SK-N-SH treated with all-trans-retinoic acid at 6 μM for 48 hours (cell line): ENCODE measurements at regions not wholly inside any gene's neighbourhood (a gene's known extent, or its start where the extent isn't known, plus 50 kb on each side); places are given as distances from the start of the nearest gene placed in this dataset.

Experiments
- CSRNP3 ChIP-seq: fragments of 250-450 bp; sonication (Bioruptor Pico); IDR thresholded peaks from 2 replicates; pipeline ENCODE4 v1.5.1; 2021; ENCODE audit warnings: mild to moderate bottlenecking, moderate library complexity
- OSR1 ChIP-seq: fragments of 250-450 bp; sonication (Bioruptor Pico); IDR thresholded peaks from 2 replicates; pipeline ENCODE4 v1.8.0; 2022; ENCODE audit warnings: moderate library complexity, mild to moderate bottlenecking, inconsistent platforms
- RARB ChIP-seq: fragments of 250-450 bp; sonication (Bioruptor Pico); IDR thresholded peaks from 2 replicates; pipeline ENCODE4 v1.8.0; 2021; ENCODE audit warnings: mild to moderate bottlenecking, moderate library complexity
- TCF4 ChIP-seq: fragments of 250-450 bp; sonication (Bioruptor Pico); IDR thresholded peaks from 2 replicates; pipeline ENCODE4 v1.8.0; 2021; ENCODE audit warnings: mild to moderate bottlenecking, moderate library complexity, borderline replicate concordance
- TOX ChIP-seq: fragments of 250-450 bp; sonication (Bioruptor Pico); IDR thresholded peaks from 2 replicates; pipeline ENCODE4 v1.8.0; 2021; ENCODE audit warnings: mild to moderate bottlenecking, moderate library complexity, borderline replicate concordance
- ZC3H10 ChIP-seq: fragments of 250-450 bp; sonication (Bioruptor Pico); IDR thresholded peaks from 2 replicates; pipeline ENCODE4 v1.5.1; 2021; ENCODE audit warnings: mild to moderate bottlenecking, moderate library complexity
- ZFP3 ChIP-seq: fragments of 250-450 bp; sonication (Bioruptor Pico); IDR thresholded peaks from 2 replicates; pipeline ENCODE4 v1.5.0; 2020; ENCODE audit warnings: mild to moderate bottlenecking, moderate library complexity
- ZFP30 ChIP-seq: fragments of 450-650 bp; formaldehyde crosslinking; IDR thresholded peaks from 2 replicates; pipeline ENCODE4 v1.5.0; 2022; ENCODE audit warnings: mild to moderate bottlenecking, moderate library complexity
- ZNF565 ChIP-seq: fragments of 450-650 bp; formaldehyde crosslinking; conservative IDR thresholded peaks from 2 replicates; pipeline ENCODE4 v1.5.0; 2020; ENCODE audit warnings: low read depth, mild to moderate bottlenecking, moderate library complexity
- ZNF70 ChIP-seq: fragments of 450-650 bp; formaldehyde crosslinking; IDR thresholded peaks from 2 replicates; pipeline ENCODE4 v1.5.0; 2020; ENCODE audit warnings: mild to moderate bottlenecking, moderate library complexity
- ZNF8 ChIP-seq: fragments of 450-650 bp; formaldehyde crosslinking; IDR thresholded peaks from 2 replicates; pipeline ENCODE4 v1.5.0; 2020; ENCODE audit warnings: mild to moderate bottlenecking, moderate library complexity
- TF ChIP-seq, protein P1 (sequence below): fragments of 250-450 bp; sonication (Bioruptor Pico); IDR thresholded peaks from 2 replicates; pipeline ENCODE4 v1.8.0; 2021; ENCODE audit warnings: low read depth, mild to moderate bottlenecking, moderate library complexity, borderline replicate concordance
- TF ChIP-seq, protein P2 (sequence below): fragments of 250-450 bp; sonication (Bioruptor Pico); IDR thresholded peaks from 2 replicates; pipeline ENCODE4 v1.8.0; 2020; ENCODE audit warnings: mild to moderate bottlenecking, moderate library complexity, borderline replicate concordance
- TF ChIP-seq, protein P3 (sequence below): fragments of 250-450 bp; sonication (Bioruptor Pico); IDR thresholded peaks from 2 replicates; pipeline ENCODE4 v1.5.1; 2020; ENCODE audit warnings: low read depth, mild to moderate bottlenecking, moderate library complexity

GRCh38 chr6:48021904-48022303, 89.1 kb downstream of the PTCHD4 start:
- TF ChIP-seq, protein P1, sequence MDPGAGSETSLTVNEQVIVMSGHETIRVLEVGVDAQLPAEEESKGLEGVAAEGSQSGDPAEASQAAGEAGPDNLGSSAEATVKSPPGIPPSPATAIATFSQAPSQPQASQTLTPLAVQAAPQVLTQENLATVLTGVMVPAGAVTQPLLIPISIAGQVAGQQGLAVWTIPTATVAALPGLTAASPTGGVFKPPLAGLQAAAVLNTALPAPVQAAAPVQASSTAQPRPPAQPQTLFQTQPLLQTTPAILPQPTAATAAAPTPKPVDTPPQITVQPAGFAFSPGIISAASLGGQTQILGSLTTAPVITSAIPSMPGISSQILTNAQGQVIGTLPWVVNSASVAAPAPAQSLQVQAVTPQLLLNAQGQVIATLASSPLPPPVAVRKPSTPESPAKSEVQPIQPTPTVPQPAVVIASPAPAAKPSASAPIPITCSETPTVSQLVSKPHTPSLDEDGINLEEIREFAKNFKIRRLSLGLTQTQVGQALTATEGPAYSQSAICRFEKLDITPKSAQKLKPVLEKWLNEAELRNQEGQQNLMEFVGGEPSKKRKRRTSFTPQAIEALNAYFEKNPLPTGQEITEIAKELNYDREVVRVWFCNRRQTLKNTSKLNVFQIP (CRISPR knock-in tag), result no peak
- TF ChIP-seq ZC3H10 (CRISPR knock-in tag) (no peak), RARB (CRISPR knock-in tag) (no peak), TCF4 (no peak), ZFP30 (CRISPR knock-in tag) (no peak), ZNF565 (CRISPR knock-in tag) (no peak), ZFP3 (CRISPR knock-in tag) (no peak), CSRNP3 (CRISPR knock-in tag) (no peak), ZNF8 (CRISPR knock-in tag) (no peak), ZNF70 (no peak), TOX (CRISPR knock-in tag) (no peak), OSR1 (no peak)
- TF ChIP-seq, protein P2, sequence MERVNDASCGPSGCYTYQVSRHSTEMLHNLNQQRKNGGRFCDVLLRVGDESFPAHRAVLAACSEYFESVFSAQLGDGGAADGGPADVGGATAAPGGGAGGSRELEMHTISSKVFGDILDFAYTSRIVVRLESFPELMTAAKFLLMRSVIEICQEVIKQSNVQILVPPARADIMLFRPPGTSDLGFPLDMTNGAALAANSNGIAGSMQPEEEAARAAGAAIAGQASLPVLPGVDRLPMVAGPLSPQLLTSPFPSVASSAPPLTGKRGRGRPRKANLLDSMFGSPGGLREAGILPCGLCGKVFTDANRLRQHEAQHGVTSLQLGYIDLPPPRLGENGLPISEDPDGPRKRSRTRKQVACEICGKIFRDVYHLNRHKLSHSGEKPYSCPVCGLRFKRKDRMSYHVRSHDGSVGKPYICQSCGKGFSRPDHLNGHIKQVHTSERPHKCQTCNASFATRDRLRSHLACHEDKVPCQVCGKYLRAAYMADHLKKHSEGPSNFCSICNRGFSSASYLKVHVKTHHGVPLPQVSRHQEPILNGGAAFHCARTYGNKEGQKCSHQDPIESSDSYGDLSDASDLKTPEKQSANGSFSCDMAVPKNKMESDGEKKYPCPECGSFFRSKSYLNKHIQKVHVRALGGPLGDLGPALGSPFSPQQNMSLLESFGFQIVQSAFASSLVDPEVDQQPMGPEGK, result no peak
- TF ChIP-seq, protein P3, sequence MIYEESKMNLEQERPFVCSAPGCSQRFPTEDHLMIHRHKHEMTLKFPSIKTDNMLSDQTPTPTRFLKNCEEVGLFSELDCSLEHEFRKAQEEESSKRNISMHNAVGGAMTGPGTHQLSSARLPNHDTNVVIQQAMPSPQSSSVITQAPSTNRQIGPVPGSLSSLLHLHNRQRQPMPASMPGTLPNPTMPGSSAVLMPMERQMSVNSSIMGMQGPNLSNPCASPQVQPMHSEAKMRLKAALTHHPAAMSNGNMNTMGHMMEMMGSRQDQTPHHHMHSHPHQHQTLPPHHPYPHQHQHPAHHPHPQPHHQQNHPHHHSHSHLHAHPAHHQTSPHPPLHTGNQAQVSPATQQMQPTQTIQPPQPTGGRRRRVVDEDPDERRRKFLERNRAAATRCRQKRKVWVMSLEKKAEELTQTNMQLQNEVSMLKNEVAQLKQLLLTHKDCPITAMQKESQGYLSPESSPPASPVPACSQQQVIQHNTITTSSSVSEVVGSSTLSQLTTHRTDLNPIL (CRISPR knock-in tag), result no peak
